Heart right ventricle (tissue), 16 donors: ENCODE measurements at regions not wholly inside any gene's neighbourhood (a gene's known extent, or its start where the extent isn't known, plus 50 kb on each side); places are given as distances from the start of the nearest gene placed in this dataset.

ENCODE experiments used
- ATAC-seq, 8 donors: fragments of 200-7000 bp; cut with Tn5 transposase; one replicate each; pipeline ENCODE4 v1.9.1; 2020; ENCODE audit warnings: mild to moderate bottlenecking in 8 of 8, moderate library complexity in 8 of 8, moderate number of reproducible peaks in 1 of 8
- DNase-seq, 2 donors: peaks; one replicate each; pipeline ENCODE4 v3.0.0-alpha.2; 2020
- H3K27ac ChIP-seq, 10 donors: fragments of 200-600 bp; sonication (generic) in 2 of 10; one replicate each; pipeline versions ENCODE4 v1.5.0 to v1.8.0; 2020 to 2022; ENCODE audit warnings: mild to moderate bottlenecking in 3 of 10
- H3K27me3 ChIP-seq, 7 donors: fragments of 200-600 bp; one replicate each; pipeline ENCODE4 v1.8.0; 2021 to 2022; ENCODE audit warnings: mild to moderate bottlenecking in 2 of 7
- H3K36me3 ChIP-seq, 9 donors: fragments of 200-600 bp; sonication (generic) in 1 of 9; one replicate each; pipeline versions ENCODE4 v1.5.0 to v1.8.0; 2020 to 2022; ENCODE audit warnings: mild to moderate bottlenecking in 2 of 9
- H3K4me1 ChIP-seq, 9 donors: fragments of 200-600 bp; sonication (generic) in 1 of 9; one replicate each; pipeline versions ENCODE4 v1.5.0 to v1.8.0; 2020 to 2022; ENCODE audit warnings: mild to moderate bottlenecking in 4 of 9
- H3K4me3 ChIP-seq, 10 donors: fragments of 200-600 bp; sonication (generic) in 2 of 10; one replicate each; pipeline versions ENCODE4 v1.5.0 to v1.8.0; 2020 to 2022; ENCODE audit warnings: mild to moderate bottlenecking in 7 of 10, moderate library complexity in 2 of 10
- H3K9me3 ChIP-seq, 11 donors: fragments of 200-600 bp in 10 of 11; sonication (generic) in 2 of 11; one replicate each; pipeline versions ENCODE4 v1.5.0 to v1.8.0; 2013 to 2022; ENCODE audit warnings: mild to moderate bottlenecking in 2 of 11, control low read depth in 1 of 11, moderate library complexity in 1 of 11
- CTCF ChIP-seq, 9 donors: fragments of 200-600 bp; sonication (generic) in 2 of 9; IDR thresholded peaks; one replicate each; pipeline versions ENCODE4 v1.5.0 to v1.8.0; 2021 to 2022; ENCODE audit warnings: antibody characterized with exemption in 9 of 9, mild to moderate bottlenecking in 5 of 9, moderate library complexity in 1 of 9
- WGBS, 2 donors: extraction: QIAGEN DNeasy Blood & Tissue Kit; methylation state at CpG; one replicate each; pipeline ENCODE4 v1.1.7; 2013; ENCODE audit warnings: inconsistent platforms in 1 of 2; 5-methylcytosine and 5-hydroxymethylcytosine counted together
- intact Hi-C, 10 donors: fragments of 100-400 bp; cut with DNase I; formaldehyde crosslinking; loops; one replicate each; pipeline versions ENCODE4 v1.11.1 to v1.14.2; 2022
- donor health status: Arrhythmogenic right ventricular cardiomyopathy.
- donor health status: ischemic (EF 13 %, LVEDD 7.1; RV severe dilation, severe dysfunction).
- donor health status: healthy with polysubstance abuse.
- donor health status: DM: no; HTN: yes; CAD: no.
- donor health status: DM: no; HTN: no; CAD: no.
- donor health status: ischemic (EF 25% LVEDD 6.9; RV normal size, moderate dysfunction).
- donor health status: ischemic (EF 25% LVEDD 5.7; RV mildly dilated, moderate dysfunction).
- donor health status: healthy.
- donor health status: DM: yes; HTN: yes; CAD: no.
- donor health status: Ischemic cardiomyopathy.
- donor health status: ischemic (EF 35%, LVEDD 5.7; RV mildly dilated, moderate dysfunction).
- donor health status: nonischemic (EF 11% LVEDD 7.7; RV severe dilation, severe dysfunction).
- donor health status: DM: yes; HTN: yes; CAD: no.
- donor health status: PGD.
- donor health status: ischemic (EF 29% LVEDD 5.4; RV normal size, mild dysfunction).
- donor health status: nonischemic (EF 23%, LVEDD 6.1; RV moderate dilation, normal function).

- no peak for TF ChIP-seq CTCF (IDR thresholded peaks at IDR 0.05)
- no peaks in the 10 kb centered on the region for H3K36me3 ChIP-seq
- H3K27me3 ChIP-seq = peaks cover 0 to 22% (median 0%) of the 10 kb centered on the region in 7 donors
- DNase-seq (no peak), ATAC-seq (peak in 1 of 8 donors; percentile 44)
- H3K4me1 ChIP-seq = peaks cover 0 to 9% (median 0%) of the 10 kb centered on the region in 9 donors
- intact Hi-C loops = no loop called here
- no peaks in the 10 kb centered on the region for H3K9me3 ChIP-seq
- no peak overlapping the region for H3K4me3 ChIP-seq
- H3K27ac ChIP-seq = no peak overlapping the region
- WGBS, 2 donors = 56 to 69% methylated on average over 8 of the region's 8 CpGs
These were observed 197.6 kb downstream of the DRD1 start for GRCh38 chr5:175246242-175246888.

- Histone ChIP-seq H3K4me3 (no peak overlapping the region), H3K4me1 (peaks cover 0 to 9% (median 0%) of the 10 kb centered on the region in 9 donors), H3K36me3 (no peaks in the 10 kb centered on the region), H3K27ac (no peak overlapping the region), H3K9me3 (no peaks in the 10 kb centered on the region), H3K27me3 (peaks cover 0 to 42% (median 11%) of the 10 kb centered on the region in 7 donors)
- ATAC-seq (no peak), DNase-seq (no peak)
- intact Hi-C loops = no loop called here
- 73 to 82% methylated on average over 6 of the region's 6 CpGs for WGBS, 2 donors
- TF ChIP-seq CTCF (IDR thresholded peaks at IDR 0.05) = no peak
These were observed 200.5 kb downstream of the DRD1 start for GRCh38 chr5:175243441-175243840.

GRCh38 chr5:175242207-175242606 lies 201.8 kb downstream of the DRD1 start:
- intact Hi-C loops = no loop called here
- 75 to 79% methylated on average over 5 of the region's 5 CpGs for WGBS, 2 donors
- Histone ChIP-seq H3K4me1 (peaks cover 0 to 9% (median 0%) of the 10 kb centered on the region in 9 donors), H3K4me3 (no peak overlapping the region), H3K9me3 (no peaks in the 10 kb centered on the region), H3K27ac (no peak overlapping the region), H3K27me3 (peaks cover 0 to 51% (median 12%) of the 10 kb centered on the region in 7 donors), H3K36me3 (no peaks in the 10 kb centered on the region)
- ATAC-seq (no peak), DNase-seq (no peak)
- TF ChIP-seq CTCF (IDR thresholded peaks at IDR 0.05) = no peak

GRCh38 chr5:175238326-175238725 lies 205.7 kb downstream of the DRD1 start:
- intact Hi-C loops = no loop called here
- Histone ChIP-seq H3K36me3 (no peaks in the 10 kb centered on the region), H3K9me3 (no peaks in the 10 kb centered on the region), H3K27me3 (peaks cover 0 to 54% (median 11%) of the 10 kb centered on the region in 7 donors), H3K4me3 (no peak overlapping the region), H3K4me1 (no peaks in the 10 kb centered on the region), H3K27ac (no peak overlapping the region)
- DNase-seq (no peak), ATAC-seq (no peak)
- 68 to 75% methylated on average over 5 of the region's 5 CpGs for WGBS, 2 donors
- no peak for TF ChIP-seq CTCF (IDR thresholded peaks at IDR 0.05)
